Caki2 (cell line): ENCODE measurements at regions not wholly inside any gene's neighbourhood (a gene's known extent, or its start where the extent isn't known, plus 50 kb on each side); places are given as distances from the start of the nearest gene placed in this dataset.

Source experiments
- DNase-seq: peaks from one replicate; pipeline ENCODE4 v3.0.0-alpha.2; 2015; ENCODE audit warnings: low read depth
- in situ Hi-C: cut with HindIII; loops from 2 replicates; pipeline ENCODE4 v1.10.0; 2016; ENCODE audit warnings: low sequenced_read_pairs, low pct_unique_long_range_greater_than_20kb, mixed read lengths

GRCh38 chr13:93080587-93080986, 146.0 kb upstream of the GPC6 start:
- DNase-seq = peak; percentile 3
- in situ Hi-C loops = no loop called here

GRCh38 chr13:93086329-93086728, 140.3 kb upstream of the GPC6 start:
- in situ Hi-C loops = no loop called here
- DNase-seq = no peak

- in situ Hi-C loops = no loop called here
Measured at GRCh38 chr13:93098972-93099371, 127.6 kb upstream of the GPC6 start.

GRCh38 chr13:93101226-93101734, 125.3 kb upstream of the GPC6 start:
- in situ Hi-C loops = no loop called here
- no peak for DNase-seq

More at GRCh38 chr13:93098972-93099371, 127.6 kb upstream of the GPC6 start:
- DNase-seq = no peak

- DNase-seq = no peak
- in situ Hi-C loops = no loop called here
Measured at GRCh38 chr13:93104270-93104669, 122.3 kb upstream of the GPC6 start.

GRCh38 chr13:93108111-93108601, 118.5 kb upstream of the GPC6 start:
- no peak for DNase-seq
- in situ Hi-C loops = no loop called here

- in situ Hi-C loops = no loop called here
- no peak for DNase-seq
Measured at GRCh38 chr13:93116809-93117208, 109.8 kb upstream of the GPC6 start.

- in situ Hi-C loops = no loop called here
- DNase-seq = no peak
Measured at GRCh38 chr13:93118081-93118615, 108.5 kb upstream of the GPC6 start.

GRCh38 chr13:93140912-93141311, 85.7 kb upstream of the GPC6 start:
- in situ Hi-C loops = no loop called here
- DNase-seq = no peak

GRCh38 chr13:93144031-93144430, 82.6 kb upstream of the GPC6 start:
- in situ Hi-C loops = no loop called here

GRCh38 chr13:93145199-93145598, 81.4 kb upstream of the GPC6 start:
- in situ Hi-C loops = no loop called here
- DNase-seq = peak; percentile 37

More at GRCh38 chr13:93144031-93144430, 82.6 kb upstream of the GPC6 start:
- no peak for DNase-seq

GRCh38 chr13:93146584-93147297, 79.9 kb upstream of the GPC6 start:
- peak; percentile 62 for DNase-seq
- in situ Hi-C loops = no loop called here

GRCh38 chr13:93147298-93147645, 79.3 kb upstream of the GPC6 start:
- in situ Hi-C loops = no loop called here
- DNase-seq = peak; percentile 66

- DNase-seq = no peak
- in situ Hi-C loops = no loop called here
Measured at GRCh38 chr13:93147946-93148345, 78.7 kb upstream of the GPC6 start.

GRCh38 chr13:93151277-93151676, 75.3 kb upstream of the GPC6 start:
- in situ Hi-C loops = no loop called here
- peak; percentile 35 for DNase-seq

GRCh38 chr13:93158565-93158964, 68.0 kb upstream of the GPC6 start:
- DNase-seq = no peak
- in situ Hi-C loops = no loop called here

- peak; percentile 50 for DNase-seq
- in situ Hi-C loops = no loop called here
Measured at GRCh38 chr13:93169980-93170379, 56.6 kb upstream of the GPC6 start.

GRCh38 chr13:93172109-93172508, 54.5 kb upstream of the GPC6 start:
- in situ Hi-C loops = no loop called here
- DNase-seq = no peak

GRCh38 chr13:93173654-93174053, 53.0 kb upstream of the GPC6 start:
- in situ Hi-C loops = no loop called here
- DNase-seq = no peak

- in situ Hi-C loops = no loop called here
- DNase-seq = no peak
Measured at GRCh38 chr13:93174260-93174659, 52.3 kb upstream of the GPC6 start.
